ENCODE measurements at regions not wholly inside any gene's neighbourhood (a gene's known extent, or its start where the extent isn't known, plus 50 kb on each side); places are given as distances from the start of the nearest gene placed in this dataset.

DNA sequence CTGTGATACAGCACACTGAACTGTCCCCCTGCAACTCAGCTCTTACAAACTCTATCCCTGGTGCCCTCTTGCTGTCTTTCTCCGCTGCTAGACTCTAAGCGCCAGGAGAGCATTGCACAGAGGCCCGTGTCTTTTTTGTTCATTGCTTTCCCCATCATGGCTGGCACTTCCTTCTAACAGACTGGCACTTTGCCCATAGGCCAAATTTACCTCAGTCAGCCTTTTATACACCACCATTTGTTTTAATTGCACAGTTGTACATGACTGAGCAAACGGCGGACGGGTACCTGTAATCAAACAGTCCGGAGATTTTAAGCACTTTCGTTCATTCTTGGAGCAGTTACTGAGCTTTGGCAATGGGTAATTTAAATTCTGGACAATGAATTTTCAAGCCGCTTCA lies 102.2 kb upstream of the CLINT1 start:
- H3K27ac ChIP-seq: no peak overlapping the region
- 85% methylated on average over 9 of the region's 9 CpGs for WGBS
- no peak overlapping the region for H3K4me3 ChIP-seq
- H3K27me3 ChIP-seq: no peaks in the 10 kb centered on the region
- H3K9me3 ChIP-seq: no peaks in the 10 kb centered on the region
- no peaks in the 10 kb centered on the region for H3K4me1 ChIP-seq
- DNase-seq (ENCODE audit: low spot score in 2 of 2): no peak
- no peaks in the 10 kb centered on the region for H3K36me3 ChIP-seq
- TF ChIP-seq POLR2A (IDR thresholded peaks at IDR 0.05): no peak
- no peak for TF ChIP-seq EP300 (IDR thresholded peaks at IDR 0.05)
- TF ChIP-seq POLR2AphosphoS5 (IDR thresholded peaks at IDR 0.05): no peak
- TF ChIP-seq, protein P1, sequence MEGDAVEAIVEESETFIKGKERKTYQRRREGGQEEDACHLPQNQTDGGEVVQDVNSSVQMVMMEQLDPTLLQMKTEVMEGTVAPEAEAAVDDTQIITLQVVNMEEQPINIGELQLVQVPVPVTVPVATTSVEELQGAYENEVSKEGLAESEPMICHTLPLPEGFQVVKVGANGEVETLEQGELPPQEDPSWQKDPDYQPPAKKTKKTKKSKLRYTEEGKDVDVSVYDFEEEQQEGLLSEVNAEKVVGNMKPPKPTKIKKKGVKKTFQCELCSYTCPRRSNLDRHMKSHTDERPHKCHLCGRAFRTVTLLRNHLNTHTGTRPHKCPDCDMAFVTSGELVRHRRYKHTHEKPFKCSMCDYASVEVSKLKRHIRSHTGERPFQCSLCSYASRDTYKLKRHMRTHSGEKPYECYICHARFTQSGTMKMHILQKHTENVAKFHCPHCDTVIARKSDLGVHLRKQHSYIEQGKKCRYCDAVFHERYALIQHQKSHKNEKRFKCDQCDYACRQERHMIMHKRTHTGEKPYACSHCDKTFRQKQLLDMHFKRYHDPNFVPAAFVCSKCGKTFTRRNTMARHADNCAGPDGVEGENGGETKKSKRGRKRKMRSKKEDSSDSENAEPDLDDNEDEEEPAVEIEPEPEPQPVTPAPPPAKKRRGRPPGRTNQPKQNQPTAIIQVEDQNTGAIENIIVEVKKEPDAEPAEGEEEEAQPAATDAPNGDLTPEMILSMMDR (IDR thresholded peaks at IDR 0.05): no peak

DNA sequence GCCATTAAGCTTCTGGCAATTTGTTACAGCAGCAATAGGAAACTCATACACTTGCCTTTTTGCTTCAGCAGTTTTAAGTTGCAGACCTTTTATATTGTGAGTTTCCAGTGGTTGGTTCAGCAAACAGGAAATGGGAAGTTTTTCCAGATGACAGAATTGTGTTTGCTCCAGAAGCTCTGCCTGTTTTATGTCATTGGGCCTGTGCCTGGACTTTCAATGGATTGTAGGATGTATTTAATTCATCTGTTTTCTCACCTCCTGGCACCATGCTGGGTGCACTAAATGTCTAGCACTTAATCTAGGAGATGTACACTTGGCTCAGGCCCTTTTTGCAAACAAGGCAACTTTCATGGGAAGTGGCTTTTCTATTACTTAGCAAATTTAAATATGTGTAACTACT lies 100.4 kb upstream of the CLINT1 start:
- Histone ChIP-seq H3K27ac (no peak overlapping the region), H3K9me3 (no peaks in the 10 kb centered on the region), H3K4me3 (no peak overlapping the region), H3K27me3 (no peaks in the 10 kb centered on the region), H3K4me1 (no peaks in the 10 kb centered on the region), H3K36me3 (no peaks in the 10 kb centered on the region)
- no peak for TF ChIP-seq EP300 (IDR thresholded peaks at IDR 0.05)
- TF ChIP-seq POLR2AphosphoS5 (IDR thresholded peaks at IDR 0.05): no peak
- no peak for TF ChIP-seq POLR2A (IDR thresholded peaks at IDR 0.05)
- TF ChIP-seq, protein P1 (IDR thresholded peaks at IDR 0.05): no peak
- no peak for DNase-seq (ENCODE audit: low spot score in 2 of 2)

GRCh38 chr5:157956271-157956885 lies 97.4 kb upstream of the CLINT1 start:
- Histone ChIP-seq H3K9me3 (no peaks in the 10 kb centered on the region), H3K27ac (no peak overlapping the region), H3K4me1 (no peaks in the 10 kb centered on the region), H3K27me3 (no peaks in the 10 kb centered on the region), H3K4me3 (no peak overlapping the region), H3K36me3 (no peaks in the 10 kb centered on the region)
- 75% methylated on average over 3 of the region's 3 CpGs for WGBS
- no peak for DNase-seq (ENCODE audit: low spot score in 2 of 2)
- TF ChIP-seq EP300 (IDR thresholded peaks at IDR 0.05): no peak
- TF ChIP-seq POLR2A (IDR thresholded peaks at IDR 0.05): no peak
- TF ChIP-seq, protein P1 (IDR thresholded peaks at IDR 0.05): no peak
- no peak for TF ChIP-seq POLR2AphosphoS5 (IDR thresholded peaks at IDR 0.05)

DNA sequence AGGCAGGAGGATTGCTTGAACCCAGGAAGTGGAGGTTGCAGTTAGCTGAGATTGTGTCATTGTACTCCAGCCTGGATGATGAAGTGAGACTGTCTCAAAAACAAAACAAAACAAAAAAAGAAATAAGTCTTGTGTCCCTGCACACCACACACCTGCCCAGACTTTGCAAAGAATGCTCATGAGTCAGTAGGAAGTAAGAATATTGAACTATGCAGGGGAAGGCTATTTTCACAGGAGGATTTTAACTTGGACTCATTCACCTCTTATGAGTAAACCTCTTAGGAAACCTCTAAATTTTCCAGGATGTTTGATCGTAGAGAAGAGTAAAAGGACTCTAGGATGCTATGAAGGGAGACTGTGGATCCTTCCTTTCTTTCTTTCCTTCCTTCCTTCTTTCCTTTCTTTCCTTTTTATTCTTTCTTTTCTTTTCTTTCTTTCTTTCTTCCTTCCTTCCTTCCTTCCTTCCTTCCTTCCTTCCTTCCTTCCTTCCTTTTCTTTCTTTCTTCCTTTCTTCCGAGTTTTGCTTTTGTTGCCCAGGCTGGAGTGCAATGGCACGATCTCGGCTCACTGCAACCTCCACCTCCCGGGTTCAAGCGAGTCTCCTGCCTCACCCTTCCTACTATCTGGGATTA lies 96.7 kb upstream of the CLINT1 start:
- TF ChIP-seq, protein P1 (IDR thresholded peaks at IDR 0.05): no peak
- TF ChIP-seq POLR2A (IDR thresholded peaks at IDR 0.05): no peak
- no peak for TF ChIP-seq POLR2AphosphoS5 (IDR thresholded peaks at IDR 0.05)
- no peak for TF ChIP-seq EP300 (IDR thresholded peaks at IDR 0.05)
- DNase-seq (ENCODE audit: low spot score in 2 of 2): no peak
- WGBS: 82% methylated on average over 6 of the region's 6 CpGs
- no peak overlapping the region for H3K27ac ChIP-seq
- no peaks in the 10 kb centered on the region for H3K27me3 ChIP-seq
- H3K4me1 ChIP-seq: no peaks in the 10 kb centered on the region
- no peak overlapping the region for H3K4me3 ChIP-seq
- no peaks in the 10 kb centered on the region for H3K9me3 ChIP-seq
- H3K36me3 ChIP-seq: no peaks in the 10 kb centered on the region

GRCh38 chr5:157952374-157952685 lies 93.4 kb upstream of the CLINT1 start:
- WGBS: 90% methylated on average over 1 of the region's 1 CpG

More at GRCh38 chr5:157952374-157952685, 93.4 kb upstream of the CLINT1 start:
- H3K27ac ChIP-seq: no peak overlapping the region
- peaks cover 6% of the 10 kb centered on the region for H3K4me1 ChIP-seq
- no peak overlapping the region for H3K4me3 ChIP-seq
- H3K27me3 ChIP-seq: no peaks in the 10 kb centered on the region
- TF ChIP-seq EP300 (IDR thresholded peaks at IDR 0.05) (no peak), POLR2AphosphoS5 (IDR thresholded peaks at IDR 0.05) (no peak), POLR2A (IDR thresholded peaks at IDR 0.05) (no peak)
- TF ChIP-seq, protein P1 (IDR thresholded peaks at IDR 0.05): no peak
- H3K36me3 ChIP-seq: no peaks in the 10 kb centered on the region
- DNase-seq (ENCODE audit: low spot score in 2 of 2): no peak
- no peaks in the 10 kb centered on the region for H3K9me3 ChIP-seq
